MCF 10A (cell line): ENCODE measurements at regions not wholly inside any gene's neighbourhood (a gene's known extent, or its start where the extent isn't known, plus 50 kb on each side); places are given as distances from the start of the nearest gene placed in this dataset.

Source experiments
- BruUV-seq: library from RNA; stranded (reverse); fragments of 400-500 nt; replicated peaks from 2 replicates; lab custom pipeline; 2021; lab: Mats Ljungman, UMichigan
- CTCF ChIA-PET: fragments of 300-600 bp; sonication (Branson Sonifier 250); formaldehyde crosslinking; extraction: SDS; loops from one replicate; lab custom pipeline; 2021; ENCODE audit warnings: antibody characterized with exemption, inconsistent platforms; lab: Yijun Ruan, JAX
- POLR2A ChIA-PET: fragments of 300-600, 350-650 bp; sonication (Branson Sonifier 250); formaldehyde crosslinking; extraction: SDS; loops from one replicate; lab custom pipeline; 2020; ENCODE audit warnings: antibody characterized with exemption, inconsistent platforms; lab: Yijun Ruan, JAX
- DNase-seq: peaks from one replicate; pipeline ENCODE4 v3.0.0-alpha.2; 2018; ENCODE audit not compliant: unreplicated experiment
- H3K27ac Mint-ChIP-seq: one replicate; pipeline ENCODE4 v1.8.0; 2022; ENCODE audit warnings: mild to moderate bottlenecking, low read depth, mixed read lengths; ENCODE audit not compliant: unreplicated experiment
- H3K27me3 Mint-ChIP-seq: one replicate; pipeline ENCODE4 v1.8.0; 2022; ENCODE audit warnings: mixed read lengths; ENCODE audit not compliant: insufficient read depth, unreplicated experiment
- H3K36me3 Mint-ChIP-seq: one replicate; pipeline ENCODE4 v1.8.0; 2022; ENCODE audit warnings: mild to moderate bottlenecking, moderate library complexity, mixed read lengths; ENCODE audit not compliant: insufficient read depth, unreplicated experiment
- H3K4me1 Mint-ChIP-seq: one replicate; pipeline ENCODE4 v1.8.0; 2022; ENCODE audit warnings: mixed read lengths; ENCODE audit not compliant: insufficient read depth, unreplicated experiment
- H3K4me3 Mint-ChIP-seq: one replicate; pipeline ENCODE4 v1.8.0; 2022; ENCODE audit warnings: mild to moderate bottlenecking, moderate library complexity, mixed read lengths; ENCODE audit not compliant: unreplicated experiment
- H3K9me3 Mint-ChIP-seq: one replicate; pipeline ENCODE4 v1.8.0; 2022; ENCODE audit warnings: mixed read lengths; ENCODE audit not compliant: unreplicated experiment
- intact Hi-C: fragments of 100-400 bp; cut with micrococcal nuclease; formaldehyde crosslinking; loops from 2 replicates; pipeline ENCODE4 v1.14.1; 2022
- TF ChIP-seq, protein P1 (sequence below): fragments of 200-600 bp; IDR thresholded peaks from one replicate; pipeline ENCODE4 v1.8.0; 2022; ENCODE audit warnings: antibody characterized with exemption, mild to moderate bottlenecking; ENCODE audit not compliant: unreplicated experiment

- Mint-ChIP-seq H3K27me3 (peaks cover 10% of the 10 kb centered on the region), H3K4me1 (no peaks in the 10 kb centered on the region), H3K27ac (no peak overlapping the region), H3K4me3 (no peak overlapping the region), H3K9me3 (no peaks in the 10 kb centered on the region), H3K36me3 (no peaks in the 10 kb centered on the region)
- POLR2A ChIA-PET: no interaction called here
- TF ChIP-seq, protein P1, sequence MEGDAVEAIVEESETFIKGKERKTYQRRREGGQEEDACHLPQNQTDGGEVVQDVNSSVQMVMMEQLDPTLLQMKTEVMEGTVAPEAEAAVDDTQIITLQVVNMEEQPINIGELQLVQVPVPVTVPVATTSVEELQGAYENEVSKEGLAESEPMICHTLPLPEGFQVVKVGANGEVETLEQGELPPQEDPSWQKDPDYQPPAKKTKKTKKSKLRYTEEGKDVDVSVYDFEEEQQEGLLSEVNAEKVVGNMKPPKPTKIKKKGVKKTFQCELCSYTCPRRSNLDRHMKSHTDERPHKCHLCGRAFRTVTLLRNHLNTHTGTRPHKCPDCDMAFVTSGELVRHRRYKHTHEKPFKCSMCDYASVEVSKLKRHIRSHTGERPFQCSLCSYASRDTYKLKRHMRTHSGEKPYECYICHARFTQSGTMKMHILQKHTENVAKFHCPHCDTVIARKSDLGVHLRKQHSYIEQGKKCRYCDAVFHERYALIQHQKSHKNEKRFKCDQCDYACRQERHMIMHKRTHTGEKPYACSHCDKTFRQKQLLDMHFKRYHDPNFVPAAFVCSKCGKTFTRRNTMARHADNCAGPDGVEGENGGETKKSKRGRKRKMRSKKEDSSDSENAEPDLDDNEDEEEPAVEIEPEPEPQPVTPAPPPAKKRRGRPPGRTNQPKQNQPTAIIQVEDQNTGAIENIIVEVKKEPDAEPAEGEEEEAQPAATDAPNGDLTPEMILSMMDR: no peak
- intact Hi-C loops: no loop called here
- CTCF ChIA-PET: no interaction called here
- BruUV-seq: no TSS peak
- DNase-seq: no peak
Measured at GRCh38 chr11:96960926-96961325, 571.1 kb downstream of the JRKL start.

- TF ChIP-seq, protein P1: no peak
- H3K27me3 Mint-ChIP-seq: no peaks in the 10 kb centered on the region
- H3K36me3 Mint-ChIP-seq: no peaks in the 10 kb centered on the region
- no peak overlapping the region for H3K27ac Mint-ChIP-seq
- H3K9me3 Mint-ChIP-seq: no peaks in the 10 kb centered on the region
- ChIA-PET POLR2A (no interaction called here), CTCF (no interaction called here)
- no peak for DNase-seq
- BruUV-seq: no TSS peak
- no peaks in the 10 kb centered on the region for H3K4me1 Mint-ChIP-seq
- intact Hi-C loops: no loop called here
- H3K4me3 Mint-ChIP-seq: no peak overlapping the region
Measured at GRCh38 chr11:96961931-96962330, 572.1 kb downstream of the JRKL start.

GRCh38 chr11:96963375-96963774, 573.6 kb downstream of the JRKL start:
- CTCF ChIA-PET: no interaction called here
- no peak overlapping the region for H3K4me3 Mint-ChIP-seq

GRCh38 chr11:96964661-96965060, 574.8 kb downstream of the JRKL start:
- H3K27me3 Mint-ChIP-seq: peaks cover 13% of the 10 kb centered on the region
- no peak overlapping the region for H3K27ac Mint-ChIP-seq
- no peak for DNase-seq
- no TSS peak for BruUV-seq
- H3K9me3 Mint-ChIP-seq: no peaks in the 10 kb centered on the region
- TF ChIP-seq, protein P1: no peak
- intact Hi-C loops: no loop called here
- ChIA-PET POLR2A (no interaction called here), CTCF (interaction anchor here (0.8 kb wide), 1 partner anchor 51 kb away, joined by 4 read pairs; no protein-coding TSS in a partner anchor)
- H3K4me3 Mint-ChIP-seq: no peak overlapping the region
- no peaks in the 10 kb centered on the region for H3K36me3 Mint-ChIP-seq
- H3K4me1 Mint-ChIP-seq: no peaks in the 10 kb centered on the region

More at GRCh38 chr11:96963375-96963774, 573.6 kb downstream of the JRKL start:
- Mint-ChIP-seq H3K27ac (no peak overlapping the region), H3K9me3 (no peaks in the 10 kb centered on the region), H3K4me1 (no peaks in the 10 kb centered on the region), H3K27me3 (peaks cover 5% of the 10 kb centered on the region), H3K36me3 (no peaks in the 10 kb centered on the region)
- intact Hi-C loops: no loop called here
- POLR2A ChIA-PET: no interaction called here
- BruUV-seq: no TSS peak
- TF ChIP-seq, protein P1: no peak
- no peak for DNase-seq
